ENCODE measurements at regions not wholly inside any gene's neighbourhood (a gene's known extent, or its start where the extent isn't known, plus 50 kb on each side); places are given as distances from the start of the nearest gene placed in this dataset.
A peak's percentile ranks its signal among the peaks of the same experiment; 100 is the strongest.

DNA sequence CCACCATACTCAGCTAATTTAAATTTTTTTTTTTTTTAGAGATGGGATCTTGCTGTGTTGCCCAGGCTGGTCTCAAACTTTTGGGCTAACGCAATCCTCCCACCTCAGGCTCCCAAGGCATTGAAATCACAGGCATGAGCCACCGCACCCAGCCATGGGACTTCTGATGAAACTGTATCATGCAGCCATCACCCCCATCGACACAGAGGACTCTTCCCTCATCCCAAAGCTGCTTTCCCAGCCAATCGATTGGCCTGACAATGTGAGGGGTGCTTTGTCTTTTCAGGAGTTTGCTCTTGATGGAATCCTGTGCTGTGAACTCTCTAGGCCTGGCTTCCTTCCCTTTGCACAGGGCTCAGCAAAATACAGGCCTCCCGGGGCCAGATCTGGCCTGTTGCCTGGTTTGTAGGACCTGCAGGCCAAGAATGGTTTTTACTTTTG lies 59.6 kb upstream of the NCOR2 start:
- DNase-seq (ENCODE audit: low read depth in 1 of 2, low spot score in 1 of 2) (no peak), FAIRE-seq (no peak), ATAC-seq (no peak)
- peak overlapping the region; percentile 73 to 89 for H3K27ac ChIP-seq
- peaks cover 6% of the 10 kb centered on the region; the same call in 2 of the 3 replicates for H3K9me3 ChIP-seq
- 81% methylated on average over 5 of the region's 5 CpGs for WGBS (ENCODE audit: missing lambda C conversion rate)
- no peak overlapping the region for H3K4me3 ChIP-seq
- CTCF ChIA-PET: interaction anchor here (0.8 to 1.1 kb wide), 2 partner anchors 55 to 101 kb away, joined by 3 read pairs; no protein-coding TSS in a partner anchor
- TF ChIP-seq, protein P1, sequence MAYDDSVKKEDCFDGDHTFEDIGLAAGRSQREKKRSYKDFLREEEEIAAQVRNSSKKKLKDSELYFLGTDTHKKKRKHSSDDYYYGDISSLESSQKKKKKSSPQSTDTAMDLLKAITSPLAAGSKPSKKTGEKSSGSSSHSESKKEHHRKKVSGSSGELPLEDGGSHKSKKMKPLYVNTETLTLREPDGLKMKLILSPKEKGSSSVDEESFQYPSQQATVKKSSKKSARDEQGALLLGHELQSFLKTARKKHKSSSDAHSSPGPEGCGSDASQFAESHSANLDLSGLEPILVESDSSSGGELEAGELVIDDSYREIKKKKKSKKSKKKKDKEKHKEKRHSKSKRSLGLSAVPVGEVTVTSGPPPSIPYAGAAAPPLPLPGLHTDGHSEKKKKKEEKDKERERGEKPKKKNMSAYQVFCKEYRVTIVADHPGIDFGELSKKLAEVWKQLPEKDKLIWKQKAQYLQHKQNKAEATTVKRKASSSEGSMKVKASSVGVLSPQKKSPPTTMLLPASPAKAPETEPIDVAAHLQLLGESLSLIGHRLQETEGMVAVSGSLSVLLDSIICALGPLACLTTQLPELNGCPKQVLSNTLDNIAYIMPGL (CRISPR knock-in tag; IDR thresholded peaks at IDR 0.05; ENCODE audit: borderline replicate concordance): no peak
- TF ChIP-seq ESRRA (IDR thresholded peaks at IDR 0.05; ENCODE audit: borderline replicate concordance, low read length) (no peak), CHD2 (IDR thresholded peaks at IDR 0.05; ENCODE audit: low read length, partially characterized antibody) (no peak), CBX2 (IDR thresholded peaks at IDR 0.05; ENCODE audit: borderline replicate concordance, low read depth) (no peak), KDM5A (IDR thresholded peaks at IDR 0.05) (no peak), EP300 (IDR thresholded peaks at IDR 0.05) (no peak)
- POLR2A ChIA-PET: no interaction called here
- H3K4me1 ChIP-seq: peaks cover 21% of the 10 kb centered on the region
- H3K4me2 ChIP-seq: peak overlapping the region; percentile 63

DNA sequence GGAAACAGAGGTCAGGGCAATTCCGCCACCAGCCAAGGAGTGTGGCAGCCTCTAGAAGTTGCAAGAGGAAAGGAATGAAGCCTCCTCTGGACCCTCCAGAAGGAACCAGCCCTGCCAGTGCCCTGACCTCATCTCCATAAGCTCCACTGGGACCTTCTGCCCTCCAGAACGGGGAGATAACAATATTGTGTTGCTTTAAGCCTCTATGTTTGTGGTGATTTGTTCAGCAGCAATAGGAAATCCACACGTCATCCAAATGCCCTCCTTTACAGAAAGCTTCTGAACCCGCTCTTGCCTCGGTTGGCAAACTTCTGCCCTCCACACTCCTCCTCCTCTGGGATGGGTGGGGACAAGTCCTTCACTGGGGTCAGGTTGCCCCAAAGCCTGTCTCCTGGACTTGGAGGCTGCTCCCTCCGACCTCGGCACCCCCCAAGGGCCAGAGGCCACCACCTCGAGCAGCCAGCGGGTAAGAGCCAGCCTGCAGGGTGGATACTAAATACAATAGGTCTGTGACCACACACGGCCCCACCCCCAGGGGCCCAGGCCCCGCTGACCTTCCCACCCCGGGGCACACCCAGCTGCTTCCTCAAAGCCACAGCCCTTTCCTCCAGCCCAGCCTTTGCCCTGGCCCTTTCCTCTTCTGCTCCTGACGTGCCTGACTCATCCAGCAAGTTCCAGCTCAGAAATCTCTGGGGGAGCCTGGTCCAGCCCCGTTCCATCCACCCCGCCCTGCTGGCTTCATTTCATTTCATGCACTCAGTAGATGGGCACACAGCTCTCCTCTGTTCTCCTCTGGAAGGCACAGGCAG lies 58.7 kb upstream of the NCOR2 start:
- TF ChIP-seq CEBPB (IDR thresholded peaks at IDR 0.05) (no peak), EHF (CRISPR knock-in tag; IDR thresholded peaks at IDR 0.05) (no peak), ZC3H11A (IDR thresholded peaks at IDR 0.05) (no peak), FOSL2 (IDR thresholded peaks at IDR 0.05) (no peak), FOSL2 (CRISPR knock-in tag; IDR thresholded peaks at IDR 0.05) (peak; percentile 54)
- Histone ChIP-seq H3K27ac (peak overlapping the region; percentile 73 to 89), H3K9me3 (peaks cover 6% of the 10 kb centered on the region; the same call in 2 of the 3 replicates), H3K4me3 (no peak overlapping the region), H3K4me1 (peaks cover 20% of the 10 kb centered on the region), H3K4me2 (peak overlapping the region; percentile 63)
- FAIRE-seq (no peak), DNase-seq (ENCODE audit: low read depth in 1 of 2, low spot score in 1 of 2) (peak; percentile 76 to 87), ATAC-seq (peak; percentile 85 to 95)
- 25% methylated on average over 13 of the region's 15 CpGs for WGBS (ENCODE audit: missing lambda C conversion rate)
- ChIA-PET CTCF (interaction anchor here (0.6 to 1.3 kb wide), 5 partner anchors 56 to 102 kb away, joined by 3 to 4 read pairs (median 3); no protein-coding TSS in a partner anchor), POLR2A (no interaction called here)

DNA sequence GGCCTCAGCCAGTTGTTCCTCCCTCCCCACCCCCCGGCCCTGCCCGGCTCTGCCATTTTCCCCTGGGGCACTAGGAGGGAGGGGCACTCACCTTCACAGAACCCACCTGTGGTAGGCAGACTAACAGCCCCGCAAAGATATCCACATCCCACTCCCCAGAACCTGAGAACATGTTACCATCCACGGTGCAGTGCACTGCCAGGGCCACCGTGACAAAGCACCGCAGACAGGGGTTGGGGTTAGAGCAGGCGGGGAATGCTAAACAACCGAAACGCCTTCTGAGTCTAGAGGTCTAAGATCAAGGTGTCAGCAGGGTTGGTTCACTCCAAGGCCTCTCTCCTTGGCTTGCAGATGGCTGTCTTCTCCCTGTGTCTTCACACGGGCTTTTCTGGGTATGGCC lies 57.4 kb upstream of the NCOR2 start:
- Histone ChIP-seq H3K4me1 (peaks cover 20% of the 10 kb centered on the region), H3K27ac (peak overlapping the region in 1 of 2 experiments; percentile 89; a peak in 3 of 6 replicates), H3K4me2 (no peak overlapping the region), H3K9me3 (peaks cover 6% of the 10 kb centered on the region; the same call in 2 of the 3 replicates), H3K4me3 (no peak overlapping the region)
- CTCF ChIA-PET: interaction anchor here (1.3 kb wide), 1 partner anchor 60 kb away, joined by 4 read pairs; no protein-coding TSS in a partner anchor
- DNase-seq (ENCODE audit: low read depth in 1 of 2, low spot score in 1 of 2) (no peak), FAIRE-seq (no peak), ATAC-seq (no peak)
- POLR2A ChIA-PET: no interaction called here
- 95% methylated on average over 7 of the region's 10 CpGs for WGBS (ENCODE audit: missing lambda C conversion rate)
- TF ChIP-seq EHMT2 (IDR thresholded peaks at IDR 0.05; ENCODE audit: low read depth) (no peak), MYC (IDR thresholded peaks at IDR 0.05; ENCODE audit: borderline replicate concordance, low read length) (no peak), TP53 (CRISPR knock-in tag; IDR thresholded peaks at IDR 0.05) (no peak), HOXB13 (CRISPR knock-in tag; IDR thresholded peaks at IDR 0.05; ENCODE audit: low read depth) (no peak), RFX5 (IDR thresholded peaks at IDR 0.05) (no peak), RAD21 (conservative IDR thresholded peaks at IDR 0.05 in 1 of 2, IDR thresholded peaks at IDR 0.05 in 1 of 2) (no peak), MAFK (IDR thresholded peaks at IDR 0.05; ENCODE audit: partially characterized antibody) (no peak), MAZ (IDR thresholded peaks at IDR 0.05; ENCODE audit: borderline replicate concordance, low read depth, low read length) (no peak), PHF8 (IDR thresholded peaks at IDR 0.05; ENCODE audit: borderline replicate concordance, low read depth) (no peak), RCOR1 (IDR thresholded peaks at IDR 0.05; ENCODE audit: low read depth, low read length) (no peak), ZNF302 (CRISPR knock-in tag; IDR thresholded peaks at IDR 0.05) (no peak), CBX8 (IDR thresholded peaks at IDR 0.05) (no peak)
- TF ChIP-seq, protein P2, sequence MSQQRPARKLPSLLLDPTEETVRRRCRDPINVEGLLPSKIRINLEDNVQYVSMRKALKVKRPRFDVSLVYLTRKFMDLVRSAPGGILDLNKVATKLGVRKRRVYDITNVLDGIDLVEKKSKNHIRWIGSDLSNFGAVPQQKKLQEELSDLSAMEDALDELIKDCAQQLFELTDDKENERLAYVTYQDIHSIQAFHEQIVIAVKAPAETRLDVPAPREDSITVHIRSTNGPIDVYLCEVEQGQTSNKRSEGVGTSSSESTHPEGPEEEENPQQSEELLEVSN (IDR thresholded peaks at IDR 0.05; ENCODE audit: borderline replicate concordance, low read depth): no peak
- TF ChIP-seq, protein P3, sequence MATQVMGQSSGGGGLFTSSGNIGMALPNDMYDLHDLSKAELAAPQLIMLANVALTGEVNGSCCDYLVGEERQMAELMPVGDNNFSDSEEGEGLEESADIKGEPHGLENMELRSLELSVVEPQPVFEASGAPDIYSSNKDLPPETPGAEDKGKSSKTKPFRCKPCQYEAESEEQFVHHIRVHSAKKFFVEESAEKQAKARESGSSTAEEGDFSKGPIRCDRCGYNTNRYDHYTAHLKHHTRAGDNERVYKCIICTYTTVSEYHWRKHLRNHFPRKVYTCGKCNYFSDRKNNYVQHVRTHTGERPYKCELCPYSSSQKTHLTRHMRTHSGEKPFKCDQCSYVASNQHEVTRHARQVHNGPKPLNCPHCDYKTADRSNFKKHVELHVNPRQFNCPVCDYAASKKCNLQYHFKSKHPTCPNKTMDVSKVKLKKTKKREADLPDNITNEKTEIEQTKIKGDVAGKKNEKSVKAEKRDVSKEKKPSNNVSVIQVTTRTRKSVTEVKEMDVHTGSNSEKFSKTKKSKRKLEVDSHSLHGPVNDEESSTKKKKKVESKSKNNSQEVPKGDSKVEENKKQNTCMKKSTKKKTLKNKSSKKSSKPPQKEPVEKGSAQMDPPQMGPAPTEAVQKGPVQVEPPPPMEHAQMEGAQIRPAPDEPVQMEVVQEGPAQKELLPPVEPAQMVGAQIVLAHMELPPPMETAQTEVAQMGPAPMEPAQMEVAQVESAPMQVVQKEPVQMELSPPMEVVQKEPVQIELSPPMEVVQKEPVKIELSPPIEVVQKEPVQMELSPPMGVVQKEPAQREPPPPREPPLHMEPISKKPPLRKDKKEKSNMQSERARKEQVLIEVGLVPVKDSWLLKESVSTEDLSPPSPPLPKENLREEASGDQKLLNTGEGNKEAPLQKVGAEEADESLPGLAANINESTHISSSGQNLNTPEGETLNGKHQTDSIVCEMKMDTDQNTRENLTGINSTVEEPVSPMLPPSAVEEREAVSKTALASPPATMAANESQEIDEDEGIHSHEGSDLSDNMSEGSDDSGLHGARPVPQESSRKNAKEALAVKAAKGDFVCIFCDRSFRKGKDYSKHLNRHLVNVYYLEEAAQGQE (IDR thresholded peaks at IDR 0.05): no peak
- TF ChIP-seq, protein P4, sequence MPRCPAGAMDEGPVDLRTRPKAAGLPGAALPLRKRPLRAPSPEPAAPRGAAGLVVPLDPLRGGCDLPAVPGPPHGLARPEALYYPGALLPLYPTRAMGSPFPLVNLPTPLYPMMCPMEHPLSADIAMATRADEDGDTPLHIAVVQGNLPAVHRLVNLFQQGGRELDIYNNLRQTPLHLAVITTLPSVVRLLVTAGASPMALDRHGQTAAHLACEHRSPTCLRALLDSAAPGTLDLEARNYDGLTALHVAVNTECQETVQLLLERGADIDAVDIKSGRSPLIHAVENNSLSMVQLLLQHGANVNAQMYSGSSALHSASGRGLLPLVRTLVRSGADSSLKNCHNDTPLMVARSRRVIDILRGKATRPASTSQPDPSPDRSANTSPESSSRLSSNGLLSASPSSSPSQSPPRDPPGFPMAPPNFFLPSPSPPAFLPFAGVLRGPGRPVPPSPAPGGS (IDR thresholded peaks at IDR 0.05): no peak

Measured in A549 (cell line).